IMR-90 (cell line): ENCODE measurements at regions not wholly inside any gene's neighbourhood (a gene's known extent, or its start where the extent isn't known, plus 50 kb on each side); places are given as distances from the start of the nearest gene placed in this dataset.

Experiments
- ATAC-seq: fragments of 200-7000 bp; cut with Tn5 transposase; 2 replicates; pipeline ENCODE4 v1.9.1; 2020; ENCODE audit warnings: low read depth, mild to moderate bottlenecking, moderate library complexity
- BruUV-seq: library from RNA; stranded (reverse); fragments of 400-500 nt; replicated peaks from 2 replicates; lab custom pipeline; 2021; lab: Mats Ljungman, UMichigan
- CTCF ChIA-PET: fragments of 300-600 bp; formaldehyde crosslinking; extraction: SDS; loops from one replicate; lab custom pipeline; 2021; ENCODE audit warnings: antibody characterized with exemption; lab: Yijun Ruan, JAX
- POLR2A ChIA-PET: fragments of 300-600 bp; sonication (Branson Sonifier 250); formaldehyde crosslinking; loops from one replicate; lab custom pipeline; 2022; ENCODE audit warnings: antibody characterized with exemption; ENCODE audit not compliant: unreplicated experiment; lab: Charles Lee
- DNase-seq: peaks from one replicate; pipeline ENCODE4 v3.0.0; 2013
- H2AFZ ChIP-seq: replicated peaks from 2 replicates; pipeline ENCODE3; 2013; ENCODE audit warnings: low read length, mild to moderate bottlenecking; ENCODE audit not compliant: poor library complexity
- H2AK5ac ChIP-seq: 2 replicates; pipeline ENCODE4 v1.6.1; 2013; ENCODE audit warnings: low read depth, low read length, inconsistent platforms
- H2AK9ac ChIP-seq: replicated peaks from 2 replicates; pipeline ENCODE3; 2013; ENCODE audit warnings: mild to moderate bottlenecking, low read depth, low read length, moderate library complexity; ENCODE audit not compliant: poor library complexity
- H2BK120ac ChIP-seq: 2 replicates; pipeline ENCODE4 v1.6.1; 2013; ENCODE audit warnings: low read depth, low read length, inconsistent platforms
- H2BK15ac ChIP-seq: 3 replicates; pipeline ENCODE4 v1.6.1; 2013; ENCODE audit warnings: low read depth, low read length, inconsistent platforms
- H2BK20ac ChIP-seq: 2 replicates; pipeline ENCODE4 v1.6.1; 2013; ENCODE audit warnings: low read depth, mild to moderate bottlenecking, inconsistent platforms, low read length, moderate library complexity
- H2BK5ac ChIP-seq: 2 replicates; pipeline ENCODE4 v1.6.1; 2013; ENCODE audit warnings: mild to moderate bottlenecking, low read depth, low read length, inconsistent platforms; ENCODE audit not compliant: poor library complexity, severe bottlenecking
- H3K14ac ChIP-seq: replicated peaks from 2 replicates; pipeline ENCODE4 v1.6.1; 2013; ENCODE audit warnings: low read depth, low read length, inconsistent platforms
- H3K18ac ChIP-seq: 2 replicates; pipeline ENCODE4 v1.6.1; 2013; ENCODE audit warnings: low read depth, low read length, control low read depth
- H3K23ac ChIP-seq: 2 replicates; pipeline ENCODE4 v1.6.1; 2013; ENCODE audit warnings: low read depth, low read length, inconsistent platforms
- H3K27ac ChIP-seq: 2 replicates; pipeline ENCODE4 v1.5.1; 2013; ENCODE audit warnings: mild to moderate bottlenecking, control low read depth, low read length; ENCODE audit not compliant: insufficient read depth
- H3K27me3 ChIP-seq: 2 replicates; pipeline ENCODE4 v1.6.1; 2013; ENCODE audit warnings: low read length; ENCODE audit not compliant: control insufficient read depth, insufficient read depth
- H3K36me3 ChIP-seq: 2 replicates; pipeline ENCODE4 v1.6.1; 2013; ENCODE audit warnings: low read length, mixed read lengths; ENCODE audit not compliant: control insufficient read depth, insufficient read depth
- H3K4ac ChIP-seq: 2 replicates; pipeline ENCODE4 v1.6.1; 2013; ENCODE audit warnings: low read depth, low read length, inconsistent platforms
- H3K4me1 ChIP-seq: 2 replicates; pipeline ENCODE4 v1.6.1; 2013; ENCODE audit warnings: low read length, mixed read lengths; ENCODE audit not compliant: control insufficient read depth, insufficient read depth
- H3K4me2 ChIP-seq: 2 replicates; pipeline ENCODE4 v1.6.1; 2013; ENCODE audit warnings: low read depth, mild to moderate bottlenecking, control low read depth, low read length, moderate library complexity
- H3K4me3 ChIP-seq: 2 replicates; pipeline ENCODE4 v1.5.1; 2013; ENCODE audit warnings: low read depth, mild to moderate bottlenecking, control low read depth, low read length, moderate library complexity; ENCODE audit not compliant: insufficient read depth
- H3K56ac ChIP-seq: 2 replicates; pipeline ENCODE4 v1.6.1; 2013; ENCODE audit warnings: low read length, inconsistent platforms; ENCODE audit not compliant: insufficient read depth; ENCODE audit errors: extremely low read depth
- H3K79me1 ChIP-seq, 2 experiments: 2 replicates each; pipeline ENCODE4 v1.6.1; 2013; ENCODE audit warnings: low read length in 2 of 2, inconsistent platforms in 1 of 2, low read depth in 1 of 2
- H3K9ac ChIP-seq: 2 replicates; pipeline ENCODE4 v1.6.1; 2013; ENCODE audit warnings: low read depth, low read length, control low read depth
- H3K9me1 ChIP-seq: 2 replicates; pipeline ENCODE4 v1.6.1; 2013; ENCODE audit warnings: low read length, inconsistent platforms; ENCODE audit not compliant: insufficient read depth
- H3K9me3 ChIP-seq: 2 replicates; pipeline ENCODE4 v1.6.1; 2013; ENCODE audit warnings: low read length; ENCODE audit not compliant: control insufficient read depth, insufficient read depth
- H4K20me1 ChIP-seq: 2 replicates; pipeline ENCODE4 v1.6.1; 2013; ENCODE audit warnings: low read length, inconsistent platforms; ENCODE audit not compliant: insufficient read depth
- H4K5ac ChIP-seq: 2 replicates; pipeline ENCODE4 v1.6.1; 2013; ENCODE audit warnings: mild to moderate bottlenecking, low read depth, low read length, control low read depth
- H4K8ac ChIP-seq, 2 experiments: 2 replicates each; pipeline ENCODE4 v1.6.1; 2013; ENCODE audit warnings: low read depth in 2 of 2, low read length in 2 of 2, control low read depth in 1 of 2, inconsistent platforms in 1 of 2
- H4K91ac ChIP-seq: 2 replicates; pipeline ENCODE4 v1.6.1; 2013; ENCODE audit warnings: low read depth, low read length, inconsistent platforms; ENCODE audit not compliant: insufficient read depth
- BHLHE40 ChIP-seq: fragments of 150-350 bp; IDR thresholded peaks from 2 replicates; pipeline ENCODE4 v1.6.1; 2016; ENCODE audit warnings: mild to moderate bottlenecking, low read depth, low read length
- CEBPB ChIP-seq: IDR thresholded peaks from 2 replicates; pipeline ENCODE4 v1.6.1; 2012; ENCODE audit warnings: low read depth, low read length, improper control_type of control experiment
- CHD1 ChIP-seq: IDR thresholded peaks from 2 replicates; pipeline ENCODE4 v1.6.1; 2012; ENCODE audit warnings: low read depth, low read length, improper control_type of control experiment
- ELK1 ChIP-seq: fragments of 150-350 bp; IDR thresholded peaks from 2 replicates; pipeline ENCODE4 v1.6.1; 2016; ENCODE audit warnings: low read depth, mild to moderate bottlenecking, low read length, moderate library complexity, borderline replicate concordance
- FOS ChIP-seq: fragments of 150-350 bp; IDR thresholded peaks from 2 replicates; pipeline ENCODE4 v1.6.1; 2016; ENCODE audit warnings: low read depth, low read length
- MAFK ChIP-seq: IDR thresholded peaks from 2 replicates; pipeline ENCODE4 v1.6.1; 2012; ENCODE audit warnings: low read depth, low read length, improper control_type of control experiment
- MAZ ChIP-seq: IDR thresholded peaks from 2 replicates; pipeline ENCODE4 v1.6.1; 2012; ENCODE audit warnings: low read depth, mild to moderate bottlenecking, low read length, improper control_type of control experiment, moderate library complexity, borderline replicate concordance
- MXI1 ChIP-seq: IDR thresholded peaks from 2 replicates; pipeline ENCODE4 v1.6.1; 2012; ENCODE audit warnings: low read depth, mild to moderate bottlenecking, low read length, moderate library complexity, borderline replicate concordance
- NFE2L2 ChIP-seq: fragments of 150-350 bp; IDR thresholded peaks from 2 replicates; pipeline ENCODE4 v1.6.1; 2016; ENCODE audit warnings: low read depth, mild to moderate bottlenecking, low read length
- POLR2A ChIP-seq: IDR thresholded peaks from 2 replicates; pipeline ENCODE4 v1.6.1; 2012; ENCODE audit warnings: mild to moderate bottlenecking, low read depth, low read length
- RAD21 ChIP-seq: IDR thresholded peaks from 2 replicates; pipeline ENCODE4 v1.6.1; 2012; ENCODE audit warnings: low read length, improper control_type of control experiment
- RCOR1 ChIP-seq: IDR thresholded peaks from 2 replicates; pipeline ENCODE4 v1.6.1; 2012; ENCODE audit warnings: mild to moderate bottlenecking, low read length, improper control_type of control experiment; ENCODE audit not compliant: insufficient replicate concordance
- RFX5 ChIP-seq: IDR thresholded peaks from 2 replicates; pipeline ENCODE4 v1.8.0; 2012; ENCODE audit warnings: low read depth, mild to moderate bottlenecking, low read length, moderate library complexity
- USF2 ChIP-seq: fragments of 150-350 bp; IDR thresholded peaks from 2 replicates; pipeline ENCODE4 v1.6.1; 2017; ENCODE audit warnings: mild to moderate bottlenecking, antibody characterized with exemption, low read length, low read depth
- WGBS, 2 experiments: methylation state at CpG; one replicate each; pipeline versions ENCODE4 v1.1.5 to v1.1.7; 2013; ENCODE audit warnings: missing lambda C conversion rate in 2 of 2; ENCODE audit not compliant: insufficient read length in 1 of 2; ENCODE audit errors: extremely low coverage in 2 of 2; 5-methylcytosine and 5-hydroxymethylcytosine counted together
- dilution Hi-C: fragments of 300-500 bp; cut with HindIII; formaldehyde crosslinking; loops from one replicate; pipeline ENCODE4 v1.14.3; 2018; ENCODE audit warnings: low sequenced_read_pairs; ENCODE audit not compliant: unreplicated experiment
- in situ Hi-C: fragments of 300-500 bp; cut with MboI; formaldehyde crosslinking; loops from 3 replicates; pipeline ENCODE4 v1.14.3; 2019; ENCODE audit warnings: low sequenced_read_pairs, inconsistent platforms, mixed read lengths
- intact Hi-C: fragments of 100-400 bp; cut with micrococcal nuclease; formaldehyde crosslinking; loops from 2 replicates; pipeline ENCODE4 v1.10.0; 2022

- in situ Hi-C loops (no loop called here), intact Hi-C loops (no loop called here), dilution Hi-C loops (no loop called here)
- ChIA-PET POLR2A (no interaction called here), CTCF (interaction anchor here (0.5 to 0.6 kb wide), 2 partner anchors 92 to 98 kb away, joined by 3 read pairs; no protein-coding TSS in a partner anchor)
- no peaks in the 10 kb centered on the region for H3K27me3 ChIP-seq
- H2AK5ac ChIP-seq, result no peak overlapping the region
- H3K4ac ChIP-seq, result peak overlapping the region; percentile 33; the same call in 1 of the 2 replicates
- H2AK9ac ChIP-seq, result no peak overlapping the region
- H3K79me1 ChIP-seq, result no peaks in the 10 kb centered on the region
- no peak overlapping the region for H2BK20ac ChIP-seq
- H2BK15ac ChIP-seq, result no peak overlapping the region
- no peak overlapping the region for H3K14ac ChIP-seq
- H3K9me3 ChIP-seq, result no peaks in the 10 kb centered on the region
- H3K56ac ChIP-seq, result no peak overlapping the region
- peaks cover 6% of the 10 kb centered on the region for H3K4me1 ChIP-seq
- no peak overlapping the region for H4K91ac ChIP-seq
- TF ChIP-seq RCOR1 (no peak), FOS (no peak), CHD1 (no peak), POLR2A (no peak), ELK1 (no peak), RAD21 (no peak), NFE2L2 (no peak), MAFK (no peak), RFX5 (no peak), CEBPB (no peak), BHLHE40 (no peak), USF2 (no peak), MAZ (no peak), MXI1 (no peak)
- H3K23ac ChIP-seq, result no peak overlapping the region
- H4K5ac ChIP-seq, result no peak overlapping the region
- H4K20me1 ChIP-seq, result no peaks in the 10 kb centered on the region
- peak; percentile 8 for DNase-seq
- BruUV-seq, result no TSS peak
- H3K9ac ChIP-seq, result no peak overlapping the region
- no peaks in the 10 kb centered on the region for H3K36me3 ChIP-seq
- H3K18ac ChIP-seq, result 0 out of 2 replicates have a peak overlapping the region, but pooled peaks have one; percentile 1
- ATAC-seq, result peak; percentile 24; the same call in 1 of the 2 replicates
- peak overlapping the region; percentile 56 for H2AFZ ChIP-seq
- WGBS, 2 experiments, result 50% methylated on average over 1 of the region's 7 CpGs; no CpG with 5 or more reads in 1 of the 2 experiments
- no peaks in the 10 kb centered on the region; the same call in 1 of the 2 replicates for H3K9me1 ChIP-seq
- H3K4me3 ChIP-seq, result no peak overlapping the region
- H3K27ac ChIP-seq, result no peak overlapping the region
- H2BK120ac ChIP-seq, result peak overlapping the region; percentile 36; the same call in 1 of the 2 replicates
- no peak overlapping the region for H3K4me2 ChIP-seq
- H2BK5ac ChIP-seq, result no peak overlapping the region
- no peak overlapping the region for H4K8ac ChIP-seq
Measured at GRCh38 chr2:48205137-48205798, 109.2 kb upstream of the FOXN2 start.
